Fibroblast of villous mesenchyme (primary cell): ENCODE measurements at regions not wholly inside any gene's neighbourhood (a gene's known extent, or its start where the extent isn't known, plus 50 kb on each side); places are given as distances from the start of the nearest gene placed in this dataset.

Experiments used
- DNase-seq: peaks from one replicate; pipeline ENCODE4 v3.0.0-alpha.2; 2010; ENCODE audit warnings: low read depth
- H3K4me3 ChIP-seq: 2 replicates; pipeline ENCODE4 v1.5.1; 2011; ENCODE audit warnings: low read depth, mild to moderate bottlenecking, low read length
- CTCF ChIP-seq: IDR thresholded peaks from 2 replicates; pipeline ENCODE4 v1.5.1; 2012; ENCODE audit warnings: low read depth, mild to moderate bottlenecking, low read length; ENCODE audit not compliant: insufficient read depth

GRCh38 chr11:91932151-91932821, 292.3 kb upstream of the FAT3 start:
- peak; percentile 43 for DNase-seq
- no peak overlapping the region for H3K4me3 ChIP-seq
- TF ChIP-seq CTCF = no peak

- H3K4me3 ChIP-seq = no peak overlapping the region
- no peak for TF ChIP-seq CTCF
- no peak for DNase-seq
Measured at GRCh38 chr11:91927448-91927847, 297.2 kb upstream of the FAT3 start.

- DNase-seq = no peak
- no peak for TF ChIP-seq CTCF
- no peak overlapping the region for H3K4me3 ChIP-seq
Measured at GRCh38 chr11:91926965-91927364, 297.7 kb upstream of the FAT3 start.

GRCh38 chr11:91922846-91923245, 301.8 kb upstream of the FAT3 start:
- no peak for DNase-seq
- H3K4me3 ChIP-seq = no peak overlapping the region
- TF ChIP-seq CTCF = no peak

GRCh38 chr11:91921974-91922373, 302.6 kb upstream of the FAT3 start:
- TF ChIP-seq CTCF = no peak
- DNase-seq = no peak
- no peak overlapping the region for H3K4me3 ChIP-seq

- no peak for TF ChIP-seq CTCF
- no peak for DNase-seq
Measured at GRCh38 chr11:91913407-91913806, 311.2 kb upstream of the FAT3 start.

GRCh38 chr11:91912322-91912721, 312.3 kb upstream of the FAT3 start:
- no peak overlapping the region for H3K4me3 ChIP-seq
- no peak for DNase-seq
- TF ChIP-seq CTCF = no peak

More at GRCh38 chr11:91913407-91913806, 311.2 kb upstream of the FAT3 start:
- no peak overlapping the region for H3K4me3 ChIP-seq
